ENCODE measurements at regions not wholly inside any gene's neighbourhood (a gene's known extent, or its start where the extent isn't known, plus 50 kb on each side); places are given as distances from the start of the nearest gene placed in this dataset.

- TF ChIP-seq CHD7 (IDR thresholded peaks at IDR 0.05; ENCODE audit: insufficient replicate concordance, low read length) (no peak), SP1 (IDR thresholded peaks at IDR 0.05; ENCODE audit: low read depth, low read length) (no peak), BCL11A (IDR thresholded peaks at IDR 0.05; ENCODE audit: low read depth in 2 of 2, low read length in 2 of 2) (no peak), TCF12 (IDR thresholded peaks at IDR 0.05; ENCODE audit: low read depth, low read length) (no peak), ATF2 (IDR thresholded peaks at IDR 0.05; ENCODE audit: low read length) (no peak), RFX5 (IDR thresholded peaks at IDR 0.05; ENCODE audit: borderline replicate concordance, low read depth, low read length) (no peak), EP300 (IDR thresholded peaks at IDR 0.05; ENCODE audit: borderline replicate concordance in 1 of 2, low read depth in 2 of 2, low read length in 2 of 2) (no peak), CBX5 (IDR thresholded peaks at IDR 0.05; ENCODE audit: low read depth, low read length) (no peak), HDAC2 (IDR thresholded peaks at IDR 0.05; ENCODE audit: borderline replicate concordance in 1 of 2, low read depth in 2 of 2, low read length in 2 of 2) (no peak), GTF2F1 (IDR thresholded peaks at IDR 0.05; ENCODE audit: borderline replicate concordance, low read depth, low read length) (no peak)
These were observed 569.1 kb upstream of the ID4 start (continued) for GRCh38 chr6:19268117-19268516.

All from H1 (cell line).